GM12865 (cell line): ENCODE measurements at regions not wholly inside any gene's neighbourhood (a gene's known extent, or its start where the extent isn't known, plus 50 kb on each side); places are given as distances from the start of the nearest gene placed in this dataset.

ENCODE experiments used
- DNase-seq: peaks from one replicate; pipeline ENCODE4 v3.0.0; 2010; ENCODE audit warnings: low read depth
- H3K4me3 ChIP-seq: 2 replicates; pipeline ENCODE4 v1.5.1; 2011; ENCODE audit warnings: mild to moderate bottlenecking, low read depth, low read length, control low read depth
- TF ChIP-seq, protein P1 (sequence below): IDR thresholded peaks from 2 replicates; pipeline ENCODE4 v1.5.1; 2011; ENCODE audit warnings: low read length, control low read depth, low read depth, inconsistent platforms; ENCODE audit not compliant: insufficient read depth; ENCODE audit errors: missing control alignments

DNA sequence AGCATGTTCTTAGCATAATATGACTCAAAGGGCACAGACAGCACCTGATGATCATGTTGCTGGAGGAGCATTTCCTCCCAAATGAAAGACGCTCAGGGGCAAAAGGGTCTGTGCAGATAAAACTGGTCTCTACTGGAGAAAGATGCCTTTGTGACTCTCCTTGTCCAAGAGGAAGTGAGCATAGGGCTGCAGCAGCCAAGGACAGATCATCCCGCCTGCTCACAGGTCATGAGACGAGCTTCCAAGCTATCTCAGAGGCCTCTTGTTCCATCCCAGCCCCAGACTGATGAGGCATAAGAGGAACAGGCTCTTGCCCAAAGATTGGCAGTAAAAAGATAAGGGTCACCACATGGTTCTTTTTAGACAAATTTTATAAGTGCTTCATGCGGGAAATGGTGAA, 141.8 kb downstream of the KATNIP start:
- TF ChIP-seq, protein P1, sequence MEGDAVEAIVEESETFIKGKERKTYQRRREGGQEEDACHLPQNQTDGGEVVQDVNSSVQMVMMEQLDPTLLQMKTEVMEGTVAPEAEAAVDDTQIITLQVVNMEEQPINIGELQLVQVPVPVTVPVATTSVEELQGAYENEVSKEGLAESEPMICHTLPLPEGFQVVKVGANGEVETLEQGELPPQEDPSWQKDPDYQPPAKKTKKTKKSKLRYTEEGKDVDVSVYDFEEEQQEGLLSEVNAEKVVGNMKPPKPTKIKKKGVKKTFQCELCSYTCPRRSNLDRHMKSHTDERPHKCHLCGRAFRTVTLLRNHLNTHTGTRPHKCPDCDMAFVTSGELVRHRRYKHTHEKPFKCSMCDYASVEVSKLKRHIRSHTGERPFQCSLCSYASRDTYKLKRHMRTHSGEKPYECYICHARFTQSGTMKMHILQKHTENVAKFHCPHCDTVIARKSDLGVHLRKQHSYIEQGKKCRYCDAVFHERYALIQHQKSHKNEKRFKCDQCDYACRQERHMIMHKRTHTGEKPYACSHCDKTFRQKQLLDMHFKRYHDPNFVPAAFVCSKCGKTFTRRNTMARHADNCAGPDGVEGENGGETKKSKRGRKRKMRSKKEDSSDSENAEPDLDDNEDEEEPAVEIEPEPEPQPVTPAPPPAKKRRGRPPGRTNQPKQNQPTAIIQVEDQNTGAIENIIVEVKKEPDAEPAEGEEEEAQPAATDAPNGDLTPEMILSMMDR, result no peak

DNA sequence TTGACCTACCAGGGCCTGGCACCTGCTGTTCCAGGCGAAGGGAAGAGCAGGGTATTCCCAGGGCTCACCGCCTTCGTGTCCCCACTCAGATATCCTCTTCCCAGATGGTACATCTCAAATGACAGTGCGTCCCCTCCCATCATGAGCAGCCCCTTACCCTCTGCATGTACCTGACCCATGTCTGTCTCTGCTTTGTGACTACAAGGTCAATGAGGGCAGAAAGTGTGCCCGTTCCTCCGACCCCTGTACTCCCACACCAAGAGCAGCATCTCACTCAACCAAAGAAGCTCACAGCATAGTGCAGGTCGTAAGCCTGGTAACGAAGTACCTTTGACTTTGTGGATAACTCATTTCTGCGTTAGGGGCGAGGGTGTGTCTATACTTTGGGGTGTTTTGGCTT, 142.6 kb downstream of the KATNIP start:
- no peak overlapping the region for H3K4me3 ChIP-seq
- TF ChIP-seq, protein P1, result no peak
- DNase-seq, result no peak

More for the DNA sequence above, 141.8 kb downstream of the KATNIP start:
- DNase-seq, result no peak
- H3K4me3 ChIP-seq, result no peak overlapping the region

DNA sequence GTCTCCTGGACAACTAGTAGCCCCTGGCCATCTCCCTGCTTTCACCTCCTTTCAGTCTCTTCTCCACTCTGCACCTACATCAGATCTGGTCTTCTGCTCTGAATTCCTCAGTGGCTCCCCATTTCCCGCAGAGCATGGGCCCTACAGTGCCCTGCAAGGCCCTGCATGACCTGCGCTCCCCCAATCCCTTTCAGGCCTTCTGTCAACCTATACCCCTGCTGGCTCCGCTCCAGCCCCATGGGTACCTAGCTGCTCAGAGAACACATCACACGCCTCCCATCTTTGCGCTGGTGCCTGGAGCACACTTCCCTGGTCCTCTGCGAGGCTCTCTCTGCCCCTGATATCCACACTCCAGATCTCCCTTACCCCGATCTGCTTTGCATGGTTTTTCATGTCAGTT, 145.2 kb downstream of the KATNIP start:
- TF ChIP-seq, protein P1, result no peak
- no peak overlapping the region for H3K4me3 ChIP-seq
- no peak for DNase-seq

DNA sequence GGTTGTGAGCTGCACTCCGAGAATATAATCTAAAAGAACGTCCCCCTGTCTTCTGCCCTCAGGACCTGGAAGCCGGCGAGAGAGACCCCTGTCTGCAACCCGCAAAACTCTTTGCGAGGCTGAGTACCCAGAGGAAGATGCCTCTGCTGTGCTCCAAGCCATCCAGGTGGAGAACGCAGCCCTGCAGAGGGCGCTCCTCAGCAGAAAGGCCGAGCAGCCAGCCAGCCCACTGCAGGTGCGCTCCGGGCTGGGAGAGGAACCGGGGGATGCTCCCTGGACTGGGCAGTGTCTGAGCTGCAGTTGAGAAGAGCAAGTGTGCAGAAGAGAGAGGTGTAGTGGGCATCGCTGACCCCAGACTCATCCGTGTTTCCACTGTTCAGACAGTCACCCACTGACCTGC, 148.3 kb downstream of the KATNIP start:
- H3K4me3 ChIP-seq, result no peak overlapping the region
- TF ChIP-seq, protein P1, result no peak
- no peak for DNase-seq

DNA sequence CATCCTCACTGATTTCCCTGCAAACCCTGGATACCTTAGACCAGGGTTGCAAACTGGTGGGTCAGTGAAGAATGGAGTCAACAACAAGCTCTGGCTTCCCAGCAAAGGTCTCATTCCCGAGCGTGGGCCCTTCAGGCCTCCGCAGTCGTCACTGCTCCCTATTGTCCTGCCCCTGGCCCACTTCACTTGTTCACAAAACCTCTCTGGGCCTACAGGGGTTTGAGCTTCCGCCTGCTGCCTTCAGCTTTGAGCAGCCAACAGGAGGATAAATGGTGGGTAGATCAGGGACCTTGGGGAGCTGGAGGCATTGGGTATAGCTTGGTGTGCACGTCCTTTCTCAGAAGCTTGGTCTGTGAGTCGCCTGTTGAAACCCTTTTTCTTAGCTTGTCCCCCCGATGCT, 148.8 kb downstream of the KATNIP start:
- TF ChIP-seq, protein P1, result no peak
- H3K4me3 ChIP-seq, result no peak overlapping the region
- no peak for DNase-seq

DNA sequence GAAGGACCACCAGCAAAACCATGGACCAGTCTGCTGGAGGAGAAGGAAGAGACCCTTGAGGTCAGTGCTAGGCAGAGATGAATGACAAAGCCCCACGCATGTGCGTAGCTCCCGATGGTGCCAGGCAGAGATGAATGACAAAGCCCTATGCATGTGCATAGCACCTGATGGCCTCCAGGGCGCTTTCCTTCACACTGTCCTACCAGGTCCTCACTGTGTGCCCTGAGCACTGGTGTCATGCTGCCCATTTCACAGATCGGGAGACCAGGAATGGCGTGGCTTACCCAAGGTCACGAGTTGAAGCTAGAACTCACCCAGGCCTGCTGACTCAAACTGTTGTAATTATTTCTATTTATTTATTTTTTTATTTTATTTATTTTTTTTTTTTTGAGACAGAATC, 149.6 kb downstream of the KATNIP start:
- TF ChIP-seq, protein P1, result no peak
- H3K4me3 ChIP-seq, result no peak overlapping the region
- DNase-seq, result no peak

DNA sequence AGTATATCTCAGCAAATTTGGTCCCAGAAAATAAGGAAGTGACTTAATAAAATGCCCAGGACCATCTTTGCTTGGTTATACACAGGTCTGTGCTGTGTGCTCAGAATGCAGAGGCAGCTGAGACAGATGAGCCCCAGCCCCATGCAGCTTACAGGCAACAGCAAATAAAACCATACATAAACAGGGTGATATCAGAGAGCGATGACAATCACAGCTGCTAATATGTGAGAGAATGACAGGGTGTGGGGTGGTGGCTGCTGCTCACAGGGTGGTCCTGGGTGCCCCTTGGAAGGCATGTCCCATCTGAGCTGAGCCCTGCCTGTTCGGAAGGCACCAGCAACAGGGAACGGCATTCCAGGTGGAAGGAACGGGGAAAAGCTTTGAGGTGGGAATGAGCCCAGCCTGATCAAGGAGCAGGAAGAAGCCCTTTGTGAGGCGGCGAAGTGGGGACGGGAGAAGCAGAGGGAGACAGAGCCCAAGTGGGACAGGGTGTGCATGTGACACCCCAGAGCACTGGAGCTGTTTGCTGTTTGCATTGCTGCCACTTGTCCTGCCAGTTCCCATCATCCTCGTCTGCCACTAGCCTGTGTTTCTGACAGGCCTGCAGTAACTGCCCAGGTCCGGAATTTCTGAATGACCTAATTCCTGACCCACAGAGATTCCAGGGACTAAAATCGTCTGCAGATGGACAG, 150.5 kb downstream of the KATNIP start:
- no peak for DNase-seq
- H3K4me3 ChIP-seq, result no peak overlapping the region
- TF ChIP-seq, protein P1, result no peak
